GM19324 (cell line): ENCODE measurements at regions not wholly inside any gene's neighbourhood (a gene's known extent, or its start where the extent isn't known, plus 50 kb on each side); places are given as distances from the start of the nearest gene placed in this dataset.

ENCODE experiments used
- ATAC-seq: cut with Tn5 transposase; IDR thresholded peaks from one replicate; pipeline ENCODE4 v1.9.1; 2021; ENCODE audit warnings: mild to moderate bottlenecking, moderate library complexity; ENCODE audit not compliant: unreplicated experiment, low FRiP score

- no peak for ATAC-seq
Observed at GRCh38 chr7:45501791-45502190, 72.4 kb upstream of the ADCY1 start.

- ATAC-seq = no peak
Observed at GRCh38 chr7:45506059-45506458, 68.1 kb upstream of the ADCY1 start.

DNA sequence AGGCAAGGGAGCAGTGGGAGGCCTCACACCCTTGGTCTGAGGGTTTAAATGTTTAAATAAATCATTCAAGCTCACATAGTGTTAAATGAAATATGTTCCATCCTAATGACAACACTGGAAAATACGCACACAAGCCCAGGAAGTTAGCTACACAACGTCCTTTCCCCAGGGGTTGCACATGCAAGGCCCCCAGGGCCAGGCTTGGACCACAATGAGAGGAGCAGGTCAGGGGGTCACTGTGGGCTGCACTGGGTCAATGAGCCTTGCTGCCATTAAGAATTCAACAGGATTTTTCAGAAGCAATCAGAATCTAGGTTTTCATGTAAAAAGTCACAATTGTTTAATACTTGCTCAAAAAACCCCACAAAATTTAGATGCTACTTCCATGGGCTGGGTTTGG is 64.9 kb upstream of the ADCY1 start:
- no peak for ATAC-seq

GRCh38 chr7:45511721-45512597 is 62.2 kb upstream of the ADCY1 start:
- no peak for ATAC-seq

GRCh38 chr7:45514944-45515343 is 59.2 kb upstream of the ADCY1 start:
- no peak for ATAC-seq

DNA sequence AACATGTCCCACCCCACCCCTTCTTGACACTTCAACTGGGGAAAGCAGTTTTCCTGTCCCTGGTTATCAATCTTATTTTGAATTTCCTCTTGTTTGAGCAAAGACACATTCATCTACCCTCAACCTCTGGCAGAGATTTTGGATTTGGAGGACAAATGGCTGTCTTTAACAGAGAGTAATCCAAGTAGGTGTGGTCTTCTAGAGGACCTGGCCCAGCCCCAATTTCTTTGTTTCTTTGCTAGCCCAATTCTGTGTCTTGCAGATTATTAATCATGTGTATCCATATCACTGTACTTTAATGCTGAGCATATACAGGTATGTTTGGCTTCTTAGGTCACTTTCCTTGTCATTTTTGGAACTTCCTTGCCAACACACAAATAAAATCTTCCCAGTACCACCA is 58.8 kb upstream of the ADCY1 start:
- no peak for ATAC-seq
